ENCODE measurements at regions not wholly inside any gene's neighbourhood (a gene's known extent, or its start where the extent isn't known, plus 50 kb on each side); places are given as distances from the start of the nearest gene placed in this dataset.

- no peak for DNase-seq (ENCODE audit: low read depth in 2 of 2)
- TF ChIP-seq, protein P1, sequence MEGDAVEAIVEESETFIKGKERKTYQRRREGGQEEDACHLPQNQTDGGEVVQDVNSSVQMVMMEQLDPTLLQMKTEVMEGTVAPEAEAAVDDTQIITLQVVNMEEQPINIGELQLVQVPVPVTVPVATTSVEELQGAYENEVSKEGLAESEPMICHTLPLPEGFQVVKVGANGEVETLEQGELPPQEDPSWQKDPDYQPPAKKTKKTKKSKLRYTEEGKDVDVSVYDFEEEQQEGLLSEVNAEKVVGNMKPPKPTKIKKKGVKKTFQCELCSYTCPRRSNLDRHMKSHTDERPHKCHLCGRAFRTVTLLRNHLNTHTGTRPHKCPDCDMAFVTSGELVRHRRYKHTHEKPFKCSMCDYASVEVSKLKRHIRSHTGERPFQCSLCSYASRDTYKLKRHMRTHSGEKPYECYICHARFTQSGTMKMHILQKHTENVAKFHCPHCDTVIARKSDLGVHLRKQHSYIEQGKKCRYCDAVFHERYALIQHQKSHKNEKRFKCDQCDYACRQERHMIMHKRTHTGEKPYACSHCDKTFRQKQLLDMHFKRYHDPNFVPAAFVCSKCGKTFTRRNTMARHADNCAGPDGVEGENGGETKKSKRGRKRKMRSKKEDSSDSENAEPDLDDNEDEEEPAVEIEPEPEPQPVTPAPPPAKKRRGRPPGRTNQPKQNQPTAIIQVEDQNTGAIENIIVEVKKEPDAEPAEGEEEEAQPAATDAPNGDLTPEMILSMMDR (IDR thresholded peaks at IDR 0.05; ENCODE audit: low read depth, low read length): no peak
- no peak overlapping the region for H3K4me3 ChIP-seq (replicated peaks in 1 of 2; ENCODE audit: low read depth in 2 of 2, low read length in 2 of 2)
Measured at GRCh38 chr2:129720360-129720759, 259.1 kb upstream of the RAB6C start.

GRCh38 chr2:129720761-129721160, 258.7 kb upstream of the RAB6C start:
- no peak for DNase-seq (ENCODE audit: low read depth in 2 of 2)

DNA sequence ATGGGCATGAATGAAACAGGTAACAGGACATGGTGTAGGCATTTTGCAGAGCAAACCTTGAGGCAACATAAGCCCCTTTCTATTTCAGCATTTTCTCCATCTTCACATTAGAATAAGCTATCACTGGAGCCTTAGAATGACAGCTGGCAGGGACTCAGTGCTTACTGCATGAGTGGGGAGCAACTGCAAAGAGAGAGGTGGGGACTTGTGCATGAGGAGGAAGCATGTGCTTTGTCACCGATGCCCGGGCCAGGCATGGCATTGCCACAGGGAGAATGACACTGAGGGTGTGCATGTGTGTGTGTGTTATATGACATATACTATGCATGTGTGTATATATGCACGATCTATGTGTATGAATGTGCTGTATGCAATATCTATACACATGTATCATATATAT, 258.2 kb upstream of the RAB6C start:
- TF ChIP-seq, protein P1 (IDR thresholded peaks at IDR 0.05; ENCODE audit: low read depth, low read length): no peak
- H3K4me3 ChIP-seq (replicated peaks in 1 of 2; ENCODE audit: low read depth in 2 of 2, low read length in 2 of 2): no peak overlapping the region
- no peak for DNase-seq (ENCODE audit: low read depth in 2 of 2)

More at GRCh38 chr2:129720761-129721160, 258.7 kb upstream of the RAB6C start:
- TF ChIP-seq, protein P1 (IDR thresholded peaks at IDR 0.05; ENCODE audit: low read depth, low read length): no peak
- H3K4me3 ChIP-seq (replicated peaks in 1 of 2; ENCODE audit: low read depth in 2 of 2, low read length in 2 of 2): no peak overlapping the region

DNA sequence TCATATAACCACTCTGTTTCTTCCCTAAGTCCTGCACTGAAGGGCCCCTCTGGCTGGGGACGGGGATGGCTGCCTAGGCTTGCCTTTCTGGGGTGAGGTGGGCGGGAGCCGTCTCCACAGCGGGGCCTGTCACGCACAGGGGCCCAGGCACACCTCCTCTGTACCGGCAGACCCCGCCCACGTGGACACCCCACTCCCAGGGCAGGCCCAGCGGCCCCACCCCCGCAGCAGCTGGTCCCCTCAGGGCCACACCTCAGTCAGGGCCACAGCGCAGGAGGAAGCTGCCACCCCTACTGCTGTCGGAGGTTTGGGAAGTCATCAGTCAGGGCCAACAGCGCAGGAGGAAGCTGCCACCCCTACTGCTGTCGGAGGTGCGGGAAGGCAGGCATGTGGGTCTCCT, 257.6 kb upstream of the RAB6C start:
- no peak for DNase-seq (ENCODE audit: low read depth in 2 of 2)
- TF ChIP-seq, protein P1 (IDR thresholded peaks at IDR 0.05; ENCODE audit: low read depth, low read length): no peak
- no peak overlapping the region for H3K4me3 ChIP-seq (replicated peaks in 1 of 2; ENCODE audit: low read depth in 2 of 2, low read length in 2 of 2)

DNA sequence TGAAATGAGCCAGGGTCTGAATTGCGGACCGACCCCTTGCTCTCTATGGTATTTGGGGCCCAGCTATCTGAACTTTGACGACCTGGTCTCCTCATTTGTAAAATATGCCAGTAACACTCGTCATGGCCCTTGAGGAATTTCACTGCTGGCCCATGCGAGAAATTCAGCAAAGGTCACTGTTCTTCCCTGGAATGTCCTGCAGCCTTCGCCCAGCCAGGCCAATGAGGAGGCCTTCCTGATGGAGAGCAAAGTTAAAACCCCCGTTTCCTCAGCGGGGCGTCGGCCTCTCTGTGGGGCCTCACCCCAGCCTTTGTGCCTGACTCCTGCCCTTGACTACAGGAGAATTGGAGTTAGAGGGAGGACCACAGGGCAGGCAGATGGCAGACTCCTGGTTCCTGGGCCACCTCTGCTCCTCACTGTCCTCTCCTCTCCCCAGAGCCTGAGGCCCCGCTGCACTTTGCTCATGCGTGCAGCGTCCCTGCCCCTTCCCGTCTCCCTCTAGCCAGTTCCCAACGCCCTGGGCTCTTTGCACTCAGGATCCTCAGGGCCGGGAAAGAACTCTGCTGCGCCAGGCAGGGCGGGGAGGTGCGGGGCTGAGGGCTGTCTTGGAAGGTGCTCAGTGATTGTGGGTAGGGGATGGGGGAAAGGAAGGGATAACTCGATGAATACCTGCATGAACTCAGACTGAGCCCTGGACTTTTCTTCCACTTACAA, 257.0 kb upstream of the RAB6C start:
- TF ChIP-seq, protein P1 (IDR thresholded peaks at IDR 0.05; ENCODE audit: low read depth, low read length): no peak
- H3K4me3 ChIP-seq (replicated peaks in 1 of 2; ENCODE audit: low read depth in 2 of 2, low read length in 2 of 2): no peak overlapping the region
- DNase-seq (ENCODE audit: low read depth in 2 of 2): no peak

GRCh38 chr2:129723277-129724020, 256.0 kb upstream of the RAB6C start:
- H3K4me3 ChIP-seq (replicated peaks in 1 of 2; ENCODE audit: low read depth in 2 of 2, low read length in 2 of 2): no peak overlapping the region
- no peak for DNase-seq (ENCODE audit: low read depth in 2 of 2)
- TF ChIP-seq, protein P1 (IDR thresholded peaks at IDR 0.05; ENCODE audit: low read depth, low read length): no peak
